Adrenal gland (tissue), 9 donors: ENCODE measurements at regions not wholly inside any gene's neighbourhood (a gene's known extent, or its start where the extent isn't known, plus 50 kb on each side); places are given as distances from the start of the nearest gene placed in this dataset.

Experiments
- DNase-seq, 7 donors: peaks; one replicate each; pipeline ENCODE4 v3.0.0-alpha.2; 2019 to 2020
- H3K27ac ChIP-seq, 5 donors: fragments of 200-600 bp; sonication (generic) in 4 of 5; 1 replicate in 3 of 5; 2 replicates in 2 of 5; pipeline versions ENCODE4 v1.5.1 to v1.8.0; 2016 to 2020; ENCODE audit warnings: mild to moderate bottlenecking in 1 of 5
- H3K27me3 ChIP-seq: fragments of 200-600 bp; 2 replicates; pipeline ENCODE4 v1.8.0; 2021
- H3K36me3 ChIP-seq, 2 donors: fragments of 200-600 bp; replicated peaks in 1 of 2; 1 replicate in 1 of 2; 2 replicates in 1 of 2; pipeline versions ENCODE4 v1.5.1 to v1.8.0; 2018 to 2022
- H3K4me1 ChIP-seq, 2 donors: fragments of 200-600 bp; replicated peaks in 1 of 2; 1 replicate in 1 of 2; 2 replicates in 1 of 2; pipeline versions ENCODE4 v1.5.1 to v1.8.0; 2018 to 2021
- H3K4me3 ChIP-seq, 4 donors: fragments of 200-600 bp; sonication (generic) in 3 of 4; one replicate each; pipeline ENCODE4 v1.5.1; 2016 to 2018
- H3K9me3 ChIP-seq, 3 donors: fragments of 200-600 bp; sonication (generic) in 1 of 3; replicated peaks in 1 of 3; 1 replicate in 2 of 3; 2 replicates in 1 of 3; pipeline versions ENCODE4 v1.5.1 to v1.8.0; 2016 to 2021
- POLR2A ChIP-seq, 2 donors: fragments of 450-650 bp; IDR thresholded peaks; one replicate each; pipeline ENCODE4 v1.6.1; 2017; ENCODE audit warnings: antibody characterized with exemption in 2 of 2, mild to moderate bottlenecking in 2 of 2, moderate library complexity in 1 of 2
- WGBS, 4 donors: extraction: QIAGEN DNeasy Blood & Tissue Kit in 2 of 4; methylation state at CpG; one replicate each; pipeline versions ENCODE4 v1.1.5 to v1.1.7; 2013 to 2017; 5-methylcytosine and 5-hydroxymethylcytosine counted together
- intact Hi-C, 2 donors: fragments of 100-400 bp; cut with DNase I; formaldehyde crosslinking; loops; one replicate each; pipeline versions ENCODE4 v1.14.1 to v1.15.0; 2022 to 2023
- TF ChIP-seq, protein P1 (sequence below), 6 experiments: fragments of 450-650 bp in 4 of 6; fragments of 200-600 bp in 2 of 6; sonication (generic) in 1 of 6; IDR thresholded peaks; 1 replicate in 5 of 6; 2 replicates in 1 of 6; pipeline versions ENCODE4 v1.5.1 to v1.8.0; 2016 to 2021; ENCODE audit warnings: antibody characterized with exemption in 6 of 6, mild to moderate bottlenecking in 2 of 6, moderate library complexity in 1 of 6
- donor health status: healthy with polysubstance abuse.
- donor health status: Bipolar disorder and iron deficiency.
- donor health status: DM: yes; HTN: yes; CAD: no.
- donor health status: DM: no; HTN: no; CAD: no.
- donor health status: DM: no; HTN: no; CAD: no.

DNA sequence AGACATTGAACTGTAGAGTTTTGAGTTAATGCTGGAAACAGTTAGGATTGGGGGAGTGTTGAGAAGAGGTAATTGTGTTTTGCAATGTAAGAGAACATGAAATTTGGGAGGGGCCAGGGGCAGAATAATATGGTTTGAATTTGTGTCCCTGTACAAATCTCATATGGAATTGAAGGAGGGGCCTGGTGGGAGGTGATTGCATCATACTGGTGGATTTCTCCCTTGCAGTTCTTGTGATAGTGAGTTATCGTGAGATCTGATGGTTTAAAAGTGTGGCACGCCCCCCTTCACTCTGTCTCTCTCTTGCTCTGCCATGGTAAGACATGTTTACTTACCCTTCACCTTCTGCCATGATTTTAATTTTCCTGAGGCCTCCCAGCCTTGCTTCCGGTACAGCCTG is 876.0 kb upstream of the FBXO33 start:
- H3K27ac ChIP-seq: no peak overlapping the region
- no peaks in the 10 kb centered on the region for H3K9me3 ChIP-seq
- intact Hi-C loops: no loop called here
- H3K27me3 ChIP-seq: no peaks in the 10 kb centered on the region
- DNase-seq: no peak
- H3K4me3 ChIP-seq: no peak overlapping the region
- H3K36me3 ChIP-seq: no peaks in the 10 kb centered on the region
- TF ChIP-seq POLR2A (IDR thresholded peaks at IDR 0.05): no peak
- TF ChIP-seq, protein P1, sequence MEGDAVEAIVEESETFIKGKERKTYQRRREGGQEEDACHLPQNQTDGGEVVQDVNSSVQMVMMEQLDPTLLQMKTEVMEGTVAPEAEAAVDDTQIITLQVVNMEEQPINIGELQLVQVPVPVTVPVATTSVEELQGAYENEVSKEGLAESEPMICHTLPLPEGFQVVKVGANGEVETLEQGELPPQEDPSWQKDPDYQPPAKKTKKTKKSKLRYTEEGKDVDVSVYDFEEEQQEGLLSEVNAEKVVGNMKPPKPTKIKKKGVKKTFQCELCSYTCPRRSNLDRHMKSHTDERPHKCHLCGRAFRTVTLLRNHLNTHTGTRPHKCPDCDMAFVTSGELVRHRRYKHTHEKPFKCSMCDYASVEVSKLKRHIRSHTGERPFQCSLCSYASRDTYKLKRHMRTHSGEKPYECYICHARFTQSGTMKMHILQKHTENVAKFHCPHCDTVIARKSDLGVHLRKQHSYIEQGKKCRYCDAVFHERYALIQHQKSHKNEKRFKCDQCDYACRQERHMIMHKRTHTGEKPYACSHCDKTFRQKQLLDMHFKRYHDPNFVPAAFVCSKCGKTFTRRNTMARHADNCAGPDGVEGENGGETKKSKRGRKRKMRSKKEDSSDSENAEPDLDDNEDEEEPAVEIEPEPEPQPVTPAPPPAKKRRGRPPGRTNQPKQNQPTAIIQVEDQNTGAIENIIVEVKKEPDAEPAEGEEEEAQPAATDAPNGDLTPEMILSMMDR (IDR thresholded peaks at IDR 0.05): no peak
- H3K4me1 ChIP-seq: no peaks in the 10 kb centered on the region
- 58 to 70% (median 59%) methylated on average over 3 of the region's 3 CpGs for WGBS, 4 donors

DNA sequence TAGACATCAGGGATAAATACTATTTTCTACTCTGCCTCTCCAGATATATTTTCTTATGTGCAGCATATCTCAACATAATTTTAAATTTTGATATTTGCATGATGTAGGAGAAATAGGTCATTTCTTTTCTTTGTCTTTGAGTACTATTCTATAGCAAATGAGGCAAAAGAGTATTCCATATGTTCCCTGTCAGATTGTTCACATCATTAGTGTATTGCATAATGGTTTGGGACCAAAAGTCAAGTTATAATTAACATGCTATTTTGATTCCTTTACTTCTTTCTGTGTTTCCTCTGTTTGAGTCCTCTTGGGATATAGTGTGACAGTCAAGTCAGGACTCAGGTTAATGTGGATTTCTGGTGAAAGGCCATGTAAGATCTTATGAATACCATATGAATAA is 864.6 kb upstream of the FBXO33 start:
- intact Hi-C loops: no loop called here
- TF ChIP-seq, protein P1 (IDR thresholded peaks at IDR 0.05): no peak
- TF ChIP-seq POLR2A (IDR thresholded peaks at IDR 0.05): no peak

DNA sequence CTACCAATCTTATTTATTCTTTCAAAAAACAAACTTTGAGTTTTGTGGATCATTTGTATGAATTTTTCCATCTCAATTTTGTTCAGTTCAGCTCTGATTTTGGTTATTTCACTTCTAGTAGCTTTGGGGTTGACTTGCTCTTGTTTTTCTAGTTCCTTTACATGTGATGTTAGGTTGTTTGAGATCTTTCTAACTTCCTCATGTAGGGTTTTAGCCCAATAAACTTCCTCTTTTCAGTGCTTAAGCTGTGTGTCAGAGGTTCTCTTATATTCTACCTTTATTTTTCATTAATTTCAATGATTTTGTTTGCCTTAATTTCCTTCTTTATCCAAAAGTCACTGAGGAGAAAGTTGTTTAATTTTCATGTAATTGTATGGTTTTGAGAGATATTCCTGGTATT is 860.4 kb upstream of the FBXO33 start:
- Histone ChIP-seq H3K4me1 (no peaks in the 10 kb centered on the region), H3K27me3 (no peaks in the 10 kb centered on the region), H3K4me3 (no peak overlapping the region), H3K9me3 (no peaks in the 10 kb centered on the region), H3K27ac (no peak overlapping the region), H3K36me3 (no peaks in the 10 kb centered on the region)
- intact Hi-C loops: no loop called here
- no peak for DNase-seq
- no peak for TF ChIP-seq POLR2A (IDR thresholded peaks at IDR 0.05)

More for the DNA sequence above, 864.6 kb upstream of the FBXO33 start:
- no peaks in the 10 kb centered on the region for H3K27me3 ChIP-seq
- H3K27ac ChIP-seq: no peak overlapping the region
- no peaks in the 10 kb centered on the region for H3K4me1 ChIP-seq
- no peaks in the 10 kb centered on the region for H3K36me3 ChIP-seq
- no peaks in the 10 kb centered on the region for H3K9me3 ChIP-seq
- no peak for DNase-seq
- no peak overlapping the region for H3K4me3 ChIP-seq

DNA sequence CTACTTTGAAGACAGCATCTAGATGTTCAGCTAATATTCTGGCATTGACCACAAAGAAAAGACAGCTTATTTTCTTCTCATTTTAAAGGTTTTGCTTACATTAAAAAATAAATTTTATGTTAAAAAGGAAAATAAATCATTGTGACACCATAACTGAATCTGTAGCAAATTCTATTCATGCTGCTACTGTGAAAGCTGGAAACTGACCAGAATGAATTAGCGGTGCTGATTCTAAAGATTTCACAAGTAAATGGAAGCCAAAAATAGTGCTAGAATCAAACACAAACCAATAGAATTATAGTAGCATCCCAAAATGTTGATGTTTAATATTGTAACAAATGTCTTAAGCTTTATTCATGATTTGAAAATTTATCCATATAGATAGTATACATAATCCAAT is 850.0 kb upstream of the FBXO33 start:
- WGBS, 4 donors: 83 to 95% (median 89%) methylated on average over 1 of the region's 1 CpG
- no peaks in the 10 kb centered on the region for H3K9me3 ChIP-seq
- no peaks in the 10 kb centered on the region for H3K4me1 ChIP-seq
- no peak for TF ChIP-seq POLR2A (IDR thresholded peaks at IDR 0.05)
- H3K27ac ChIP-seq: no peak overlapping the region
- no peaks in the 10 kb centered on the region for H3K36me3 ChIP-seq
- H3K4me3 ChIP-seq: no peak overlapping the region
- H3K27me3 ChIP-seq: no peaks in the 10 kb centered on the region
- intact Hi-C loops: no loop called here
- no peak for DNase-seq

DNA sequence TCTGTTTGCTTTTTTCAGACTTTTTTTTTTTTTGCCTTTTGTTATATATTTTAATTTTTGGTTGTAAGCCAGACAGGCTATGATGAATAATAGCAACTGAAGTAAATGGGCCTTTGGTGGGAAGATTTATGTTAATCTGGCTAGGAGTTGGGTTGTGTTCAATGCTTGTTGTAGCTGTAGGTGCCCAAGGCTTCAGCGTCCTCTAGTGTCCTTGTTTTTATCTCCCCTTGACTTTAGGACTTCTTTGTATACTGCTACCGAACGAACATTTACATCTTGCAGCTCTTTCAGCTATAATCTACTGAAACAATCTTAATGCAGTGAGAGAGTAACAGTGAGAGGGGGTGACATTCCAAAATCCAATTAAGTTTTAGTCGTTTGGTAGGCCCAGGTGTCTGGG is 848.4 kb upstream of the FBXO33 start:
- no peaks in the 10 kb centered on the region for H3K4me1 ChIP-seq
- H3K36me3 ChIP-seq: no peaks in the 10 kb centered on the region
- no peak for DNase-seq
- no peaks in the 10 kb centered on the region for H3K9me3 ChIP-seq
- WGBS, 4 donors: 53 to 66% (median 57%) methylated on average over 4 of the region's 4 CpGs
- intact Hi-C loops: no loop called here
- H3K27ac ChIP-seq: no peak overlapping the region
- no peak overlapping the region for H3K4me3 ChIP-seq
- TF ChIP-seq POLR2A (IDR thresholded peaks at IDR 0.05): no peak
- TF ChIP-seq, protein P1 (IDR thresholded peaks at IDR 0.05): no peak
- H3K27me3 ChIP-seq: no peaks in the 10 kb centered on the region
